Suprapubic skin (tissue), 4 donors: ENCODE measurements at regions not wholly inside any gene's neighbourhood (a gene's known extent, or its start where the extent isn't known, plus 50 kb on each side); places are given as distances from the start of the nearest gene placed in this dataset.

Experiments
- DNase-seq, 2 donors: peaks; one replicate each; pipeline ENCODE4 v3.0.0-alpha.2; 2019; ENCODE audit warnings: low spot score in 2 of 2
- H3K27ac ChIP-seq: fragments of 200-600 bp; sonication (generic); one replicate; pipeline ENCODE4 v1.5.1; 2019
- H3K27me3 ChIP-seq: fragments of 200-600 bp; sonication (generic); one replicate; pipeline ENCODE4 v1.5.1; 2019
- H3K36me3 ChIP-seq: fragments of 200-600 bp; sonication (generic); one replicate; pipeline ENCODE4 v1.5.1; 2019
- H3K4me1 ChIP-seq: fragments of 200-600 bp; sonication (generic); one replicate; pipeline ENCODE4 v1.5.1; 2019
- H3K4me3 ChIP-seq: fragments of 200-600 bp; sonication (generic); one replicate; pipeline ENCODE4 v1.5.1; 2019; ENCODE audit warnings: mild to moderate bottlenecking
- H3K9me3 ChIP-seq: fragments of 200-600 bp; sonication (generic); one replicate; pipeline ENCODE4 v1.5.1; 2019
- EP300 ChIP-seq: sonication (generic); formaldehyde crosslinking; IDR thresholded peaks from one replicate; pipeline ENCODE4 v1.6.1; 2017; ENCODE audit warnings: antibody characterized with exemption
- POLR2A ChIP-seq, 2 donors: fragments of 450-650 bp; IDR thresholded peaks; one replicate each; pipeline ENCODE4 v1.6.1; 2017; ENCODE audit warnings: antibody characterized with exemption in 2 of 2, mild to moderate bottlenecking in 2 of 2, moderate library complexity in 2 of 2
- POLR2AphosphoS5 ChIP-seq, 3 donors: sonication (generic); formaldehyde crosslinking; IDR thresholded peaks; one replicate each; pipeline ENCODE4 v1.6.1; 2017; ENCODE audit warnings: antibody characterized with exemption in 3 of 3
- WGBS: methylation state at CpG from one replicate; pipeline ENCODE4 v1.1.5; 2018; 5-methylcytosine and 5-hydroxymethylcytosine counted together
- TF ChIP-seq, protein P1 (sequence below), 2 donors: fragments of 200-600 bp in 1 of 2; fragments of 450-650 bp in 1 of 2; sonication (generic) in 1 of 2; IDR thresholded peaks; one replicate each; pipeline ENCODE4 v1.5.1; 2016 to 2019; ENCODE audit warnings: antibody characterized with exemption in 2 of 2, mild to moderate bottlenecking in 1 of 2, moderate library complexity in 1 of 2

GRCh38 chr1:114289824-114290223 lies 136.2 kb upstream of the SYT6 start:
- peaks cover 4% of the 10 kb centered on the region for H3K27me3 ChIP-seq
- no peaks in the 10 kb centered on the region for H3K36me3 ChIP-seq
- H3K27ac ChIP-seq = no peak overlapping the region
- DNase-seq = no peak
- no peaks in the 10 kb centered on the region for H3K9me3 ChIP-seq
- H3K4me1 ChIP-seq = no peaks in the 10 kb centered on the region
- no peak overlapping the region for H3K4me3 ChIP-seq
- 55% methylated on average over 8 of the region's 8 CpGs for WGBS
- TF ChIP-seq POLR2A (IDR thresholded peaks at IDR 0.05) = no peak
- no peak for TF ChIP-seq EP300
- TF ChIP-seq POLR2AphosphoS5 (IDR thresholded peaks at IDR 0.05) = no peak
- TF ChIP-seq, protein P1, sequence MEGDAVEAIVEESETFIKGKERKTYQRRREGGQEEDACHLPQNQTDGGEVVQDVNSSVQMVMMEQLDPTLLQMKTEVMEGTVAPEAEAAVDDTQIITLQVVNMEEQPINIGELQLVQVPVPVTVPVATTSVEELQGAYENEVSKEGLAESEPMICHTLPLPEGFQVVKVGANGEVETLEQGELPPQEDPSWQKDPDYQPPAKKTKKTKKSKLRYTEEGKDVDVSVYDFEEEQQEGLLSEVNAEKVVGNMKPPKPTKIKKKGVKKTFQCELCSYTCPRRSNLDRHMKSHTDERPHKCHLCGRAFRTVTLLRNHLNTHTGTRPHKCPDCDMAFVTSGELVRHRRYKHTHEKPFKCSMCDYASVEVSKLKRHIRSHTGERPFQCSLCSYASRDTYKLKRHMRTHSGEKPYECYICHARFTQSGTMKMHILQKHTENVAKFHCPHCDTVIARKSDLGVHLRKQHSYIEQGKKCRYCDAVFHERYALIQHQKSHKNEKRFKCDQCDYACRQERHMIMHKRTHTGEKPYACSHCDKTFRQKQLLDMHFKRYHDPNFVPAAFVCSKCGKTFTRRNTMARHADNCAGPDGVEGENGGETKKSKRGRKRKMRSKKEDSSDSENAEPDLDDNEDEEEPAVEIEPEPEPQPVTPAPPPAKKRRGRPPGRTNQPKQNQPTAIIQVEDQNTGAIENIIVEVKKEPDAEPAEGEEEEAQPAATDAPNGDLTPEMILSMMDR (IDR thresholded peaks at IDR 0.05) = no peak

DNA sequence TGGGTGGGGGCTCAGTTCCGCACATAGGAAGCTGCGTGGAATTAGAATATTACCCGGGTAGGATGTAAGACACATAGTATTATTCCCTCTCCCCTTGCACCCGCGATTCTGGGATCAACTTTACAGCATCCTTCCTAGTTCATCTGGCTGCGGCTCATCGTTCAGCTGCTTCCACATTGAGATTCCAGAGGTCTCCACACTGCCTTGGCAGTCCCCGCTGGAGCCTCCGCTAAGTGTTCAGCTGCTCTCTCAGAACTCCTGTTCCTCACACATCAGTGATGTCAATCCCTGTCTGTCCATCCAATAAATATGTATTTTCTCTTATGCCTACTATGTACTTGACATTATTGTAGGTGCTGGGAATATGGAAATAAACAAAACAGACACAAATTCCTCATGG lies 135.6 kb upstream of the SYT6 start:
- 78% methylated on average over 9 of the region's 9 CpGs for WGBS
- H3K9me3 ChIP-seq = no peaks in the 10 kb centered on the region
- no peak for DNase-seq

GRCh38 chr1:114286960-114287359 lies 133.3 kb upstream of the SYT6 start:
- TF ChIP-seq EP300 (no peak), POLR2AphosphoS5 (IDR thresholded peaks at IDR 0.05) (no peak), POLR2A (IDR thresholded peaks at IDR 0.05) (no peak)
- TF ChIP-seq, protein P1 (IDR thresholded peaks at IDR 0.05) = no peak
- no peak overlapping the region for H3K4me3 ChIP-seq
- WGBS = 74% methylated on average over 2 of the region's 3 CpGs
- H3K27ac ChIP-seq = no peak overlapping the region
- H3K9me3 ChIP-seq = no peaks in the 10 kb centered on the region
- H3K4me1 ChIP-seq = no peaks in the 10 kb centered on the region
- no peak for DNase-seq
- H3K27me3 ChIP-seq = no peaks in the 10 kb centered on the region
- H3K36me3 ChIP-seq = no peaks in the 10 kb centered on the region

More for the DNA sequence above, 135.6 kb upstream of the SYT6 start:
- no peak overlapping the region for H3K27ac ChIP-seq
- TF ChIP-seq POLR2A (IDR thresholded peaks at IDR 0.05) (no peak), POLR2AphosphoS5 (IDR thresholded peaks at IDR 0.05) (no peak), EP300 (no peak)
- TF ChIP-seq, protein P1 (IDR thresholded peaks at IDR 0.05) = no peak
- H3K27me3 ChIP-seq = peaks cover 2% of the 10 kb centered on the region
- no peak overlapping the region for H3K4me3 ChIP-seq
- no peaks in the 10 kb centered on the region for H3K36me3 ChIP-seq
- H3K4me1 ChIP-seq = no peaks in the 10 kb centered on the region

DNA sequence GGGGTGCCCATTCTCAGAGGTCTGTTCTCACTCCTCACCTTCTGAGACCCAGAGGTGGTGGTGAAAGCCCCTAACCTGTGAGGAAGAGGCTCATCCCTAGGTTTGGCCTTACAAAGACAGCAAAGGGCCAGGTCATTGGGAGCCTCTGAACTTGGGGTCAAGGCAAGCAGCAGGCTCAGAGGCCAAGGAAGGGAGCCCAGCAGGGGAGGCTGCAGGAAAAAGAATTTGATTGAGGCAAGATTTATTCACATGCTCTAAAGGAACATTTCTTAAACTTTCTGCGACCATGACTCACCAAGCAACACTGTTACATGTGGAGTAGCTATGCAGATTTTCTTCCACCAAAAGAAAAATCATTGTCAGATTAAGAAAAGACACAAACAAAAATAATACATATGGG lies 132.5 kb upstream of the SYT6 start:
- WGBS = 61% methylated on average over 1 of the region's 1 CpG
- Histone ChIP-seq H3K9me3 (no peaks in the 10 kb centered on the region), H3K27ac (no peak overlapping the region), H3K27me3 (no peaks in the 10 kb centered on the region), H3K4me3 (no peak overlapping the region), H3K36me3 (no peaks in the 10 kb centered on the region), H3K4me1 (no peaks in the 10 kb centered on the region)
- DNase-seq = no peak
- TF ChIP-seq EP300 = no peak
- no peak for TF ChIP-seq POLR2A (IDR thresholded peaks at IDR 0.05)

- Histone ChIP-seq H3K27ac (no peak overlapping the region), H3K4me3 (no peak overlapping the region), H3K9me3 (no peaks in the 10 kb centered on the region), H3K36me3 (no peaks in the 10 kb centered on the region), H3K27me3 (no peaks in the 10 kb centered on the region), H3K4me1 (no peaks in the 10 kb centered on the region)
- TF ChIP-seq, protein P1 (IDR thresholded peaks at IDR 0.05) = peak; percentile 79 to 82
- TF ChIP-seq POLR2A (IDR thresholded peaks at IDR 0.05) (no peak), POLR2AphosphoS5 (IDR thresholded peaks at IDR 0.05) (no peak)
- WGBS = 33% methylated on average over 7 of the region's 7 CpGs
- peak; percentile 87 to 92 for DNase-seq
Measured at GRCh38 chr1:114282751-114283403, 129.2 kb upstream of the SYT6 start.

- Histone ChIP-seq H3K4me3 (no peak overlapping the region), H3K4me1 (no peaks in the 10 kb centered on the region), H3K9me3 (no peaks in the 10 kb centered on the region), H3K27ac (no peak overlapping the region), H3K27me3 (no peaks in the 10 kb centered on the region), H3K36me3 (no peaks in the 10 kb centered on the region)
- 77% methylated on average over 3 of the region's 3 CpGs for WGBS
- DNase-seq = no peak
- TF ChIP-seq POLR2AphosphoS5 (IDR thresholded peaks at IDR 0.05) = no peak
- TF ChIP-seq POLR2A (IDR thresholded peaks at IDR 0.05) = no peak
- TF ChIP-seq, protein P1 (IDR thresholded peaks at IDR 0.05) = no peak
- TF ChIP-seq EP300 = no peak
Measured at GRCh38 chr1:114278911-114279310, 125.2 kb upstream of the SYT6 start.
